HG03469 (cell line): ENCODE measurements at regions not wholly inside any gene's neighbourhood (a gene's known extent, or its start where the extent isn't known, plus 50 kb on each side); places are given as distances from the start of the nearest gene placed in this dataset.

Experiments
- ATAC-seq: cut with Tn5 transposase; IDR thresholded peaks from one replicate; pipeline ENCODE4 v1.9.1; 2021; ENCODE audit warnings: mild to moderate bottlenecking, moderate library complexity, moderate number of reproducible peaks; ENCODE audit not compliant: unreplicated experiment

DNA sequence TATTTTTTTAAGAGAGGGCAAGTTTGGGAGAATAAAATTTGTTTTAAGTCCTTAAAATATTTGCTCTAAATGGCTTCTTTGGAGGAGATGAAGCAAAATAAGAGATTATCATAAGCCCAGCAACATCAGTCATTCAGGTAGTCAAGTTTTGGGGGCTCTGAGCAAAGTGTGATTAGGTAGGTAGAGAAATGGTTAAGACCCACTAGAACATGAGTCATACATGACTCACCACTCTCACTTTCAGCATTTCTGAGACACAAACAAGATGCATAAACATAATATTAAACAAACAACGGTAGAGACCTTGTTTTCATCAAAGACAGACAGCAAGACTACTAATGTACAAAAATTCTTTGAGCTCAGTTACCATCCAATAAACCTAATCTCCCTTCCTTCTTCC is 272.2 kb downstream of the LMO4 start:
- no peak for ATAC-seq

DNA sequence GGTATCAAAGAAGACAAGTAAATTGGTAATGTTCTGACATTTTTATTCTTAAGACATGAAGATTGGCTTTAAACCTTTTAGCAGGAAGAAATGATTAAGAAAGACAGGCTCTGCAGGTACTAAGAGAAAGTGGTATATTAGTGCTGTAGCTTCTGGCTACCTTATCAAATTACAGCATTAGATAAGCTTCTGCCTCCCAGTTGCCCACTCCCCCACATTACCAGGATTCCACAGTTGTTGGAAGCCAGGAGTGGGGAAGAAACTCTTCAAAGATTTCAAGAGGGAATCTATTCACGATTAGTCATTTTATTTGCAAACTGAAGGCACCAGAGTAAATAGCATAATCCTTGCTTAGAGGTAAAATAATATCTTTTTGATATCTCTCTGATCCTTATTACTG is 274.9 kb downstream of the LMO4 start:
- no peak for ATAC-seq

DNA sequence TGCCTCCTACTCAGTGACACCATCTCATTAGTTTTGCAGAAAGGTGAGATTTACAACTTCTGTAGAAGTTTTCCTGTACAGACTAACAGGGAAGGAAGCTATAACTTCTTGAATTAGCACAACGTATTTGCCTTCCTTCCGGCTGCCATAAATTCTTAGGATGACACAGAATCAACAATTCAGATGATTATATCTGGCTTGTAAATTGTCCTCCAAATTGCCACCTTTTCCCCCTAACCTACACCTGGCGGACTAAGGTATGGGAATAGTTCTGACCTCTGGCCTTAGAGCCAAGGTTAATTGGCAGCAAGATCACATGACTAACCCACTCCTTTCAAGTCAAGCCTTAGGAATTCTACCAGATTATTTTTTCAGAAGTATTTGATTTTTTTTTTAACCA is 284.3 kb downstream of the LMO4 start:
- ATAC-seq: no peak

DNA sequence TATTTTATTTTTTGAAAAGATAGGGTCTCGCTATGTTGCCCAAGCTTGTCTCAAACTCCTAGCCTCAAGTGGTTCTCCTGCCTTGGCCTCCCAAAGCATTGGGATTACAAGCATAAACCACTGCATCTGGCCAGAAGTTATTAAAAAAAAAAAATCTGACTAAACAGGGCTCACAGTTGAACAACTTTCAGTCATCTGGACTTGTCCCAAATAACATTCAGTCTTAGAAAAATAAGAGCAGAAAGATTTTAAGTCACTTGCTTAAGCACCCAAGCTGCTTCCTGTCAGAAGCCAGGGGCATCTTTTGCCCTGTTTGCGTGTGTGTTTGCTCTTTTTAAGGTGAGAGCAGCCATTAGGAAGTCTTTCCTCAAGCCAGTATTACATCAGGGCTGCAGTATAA is 286.8 kb downstream of the LMO4 start:
- ATAC-seq: no peak

DNA sequence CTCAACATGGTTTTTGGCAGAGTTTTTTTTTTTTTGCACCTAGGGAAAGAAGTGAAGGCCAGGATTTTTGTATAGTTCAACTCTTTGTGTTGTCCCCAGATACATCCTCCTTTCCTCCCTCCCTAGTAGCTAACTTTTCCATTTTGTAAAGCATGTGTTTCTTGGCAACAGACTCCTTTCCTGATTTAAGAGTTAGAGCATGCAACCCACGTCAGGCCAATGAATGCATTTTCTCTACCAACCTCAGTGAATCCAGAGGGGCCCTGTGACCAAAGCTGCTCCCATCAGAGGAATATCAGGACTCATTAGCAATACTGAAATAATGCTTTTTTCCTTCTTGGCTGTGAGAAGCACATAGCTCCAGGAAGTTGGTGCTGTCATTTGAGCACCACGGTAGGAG is 287.2 kb downstream of the LMO4 start:
- no peak for ATAC-seq

DNA sequence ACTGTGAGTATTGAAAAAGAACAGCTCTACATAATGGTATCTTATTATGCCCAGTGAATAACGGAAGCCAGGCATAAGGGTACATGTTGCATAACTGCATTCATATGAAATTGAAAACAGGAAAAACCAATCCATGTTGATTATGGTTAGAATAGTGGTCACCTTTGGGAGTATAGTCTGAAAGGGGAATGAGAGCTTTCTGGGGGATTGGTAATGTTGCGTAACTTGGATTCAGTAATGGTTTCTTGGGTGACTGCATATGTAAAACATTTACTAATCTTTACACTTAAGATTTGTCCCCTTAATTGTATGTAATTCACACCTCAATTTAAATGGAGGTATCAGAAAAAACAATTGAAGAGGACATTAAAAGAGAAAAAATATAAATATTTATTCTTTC is 292.1 kb downstream of the LMO4 start:
- ATAC-seq: no peak

DNA sequence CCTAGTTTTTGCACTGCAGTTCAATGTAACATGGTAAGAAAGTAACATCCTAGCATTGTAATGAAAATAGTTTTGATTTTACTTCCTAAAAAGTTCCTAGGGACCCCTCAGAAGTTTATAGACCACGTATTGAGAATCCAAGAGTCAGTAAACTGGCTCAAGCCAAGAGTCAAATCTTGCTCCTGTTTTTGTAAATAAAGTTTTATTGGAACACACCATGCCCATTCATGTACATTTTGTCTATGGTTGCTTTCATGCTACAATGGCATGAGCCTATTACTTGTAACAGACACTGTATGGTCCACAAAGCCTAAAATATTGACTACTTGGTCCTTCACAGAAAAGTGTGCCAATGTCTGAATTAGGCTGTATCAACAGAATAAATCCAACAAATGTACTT is 301.0 kb downstream of the LMO4 start:
- no peak for ATAC-seq

DNA sequence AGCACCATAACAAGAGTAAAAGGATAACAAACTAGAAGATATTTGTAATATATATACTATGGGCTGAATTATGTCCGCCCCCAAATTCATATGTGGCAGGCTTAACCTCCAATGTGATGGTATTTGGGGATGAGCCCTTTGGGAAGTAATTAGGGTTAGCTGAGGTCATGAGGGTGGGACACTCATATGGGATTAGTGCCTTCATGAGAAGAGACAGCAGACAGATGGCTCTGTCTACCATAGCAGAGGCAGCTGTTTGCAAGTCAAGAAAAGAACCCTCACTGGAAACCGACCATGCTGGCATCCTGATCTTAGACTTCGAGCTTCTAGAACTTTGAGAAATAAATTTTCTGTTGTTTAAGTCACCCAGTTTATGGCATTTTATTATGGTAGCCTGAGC is 303.6 kb downstream of the LMO4 start:
- no peak for ATAC-seq

DNA sequence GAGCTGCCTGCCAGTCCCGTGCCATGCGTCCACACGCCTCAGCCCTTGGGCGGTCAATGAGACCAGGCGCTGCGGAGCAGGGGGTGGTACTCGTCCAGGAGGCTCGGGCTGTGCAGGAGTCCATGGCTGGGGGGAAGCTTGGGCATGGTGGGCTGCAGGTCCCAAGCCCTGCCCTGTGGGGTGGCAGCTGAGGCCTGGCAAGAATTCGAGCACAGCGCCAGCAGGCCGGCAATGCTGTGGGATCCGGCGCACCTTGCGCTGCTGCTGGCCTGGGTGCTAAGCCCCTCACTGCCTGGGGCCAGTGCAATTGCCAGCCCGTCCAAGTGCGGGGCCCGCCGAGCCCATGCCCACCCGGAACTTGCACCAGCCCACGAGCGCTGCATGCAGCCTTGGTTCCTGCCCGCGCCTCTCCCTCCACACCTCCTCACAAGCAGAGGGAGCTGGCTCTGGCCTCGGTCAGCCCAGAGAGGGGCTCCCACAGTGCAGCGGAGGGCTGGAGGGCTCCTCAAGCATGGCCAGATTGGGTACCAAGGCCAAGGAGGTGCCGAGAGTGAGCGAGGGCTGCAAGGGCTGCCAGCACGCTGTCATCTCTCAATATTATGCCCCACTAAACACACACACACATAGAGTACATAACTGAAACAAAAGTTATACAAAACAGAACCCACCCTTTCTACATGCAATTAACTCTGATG is 307.7 kb downstream of the LMO4 start:
- no peak for ATAC-seq

DNA sequence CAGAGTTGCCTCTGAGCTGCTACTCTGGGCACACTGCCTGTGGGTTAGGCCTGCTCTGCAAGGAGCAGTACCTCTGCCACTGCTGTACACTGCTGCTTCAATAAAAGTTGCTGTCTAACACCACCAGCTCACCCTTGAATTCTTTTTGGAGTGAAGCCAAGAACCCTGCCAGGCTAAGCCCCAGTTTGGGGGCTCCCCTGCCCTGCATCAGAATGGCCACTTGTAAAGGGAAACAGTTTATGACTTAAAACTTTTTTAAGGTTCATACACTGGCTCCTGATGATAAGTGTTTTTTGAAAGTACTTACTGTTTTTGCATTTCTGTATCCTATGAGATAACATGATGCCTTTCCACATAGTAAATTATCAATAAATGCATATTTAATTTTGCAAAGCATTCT is 310.0 kb downstream of the LMO4 start:
- no peak for ATAC-seq

DNA sequence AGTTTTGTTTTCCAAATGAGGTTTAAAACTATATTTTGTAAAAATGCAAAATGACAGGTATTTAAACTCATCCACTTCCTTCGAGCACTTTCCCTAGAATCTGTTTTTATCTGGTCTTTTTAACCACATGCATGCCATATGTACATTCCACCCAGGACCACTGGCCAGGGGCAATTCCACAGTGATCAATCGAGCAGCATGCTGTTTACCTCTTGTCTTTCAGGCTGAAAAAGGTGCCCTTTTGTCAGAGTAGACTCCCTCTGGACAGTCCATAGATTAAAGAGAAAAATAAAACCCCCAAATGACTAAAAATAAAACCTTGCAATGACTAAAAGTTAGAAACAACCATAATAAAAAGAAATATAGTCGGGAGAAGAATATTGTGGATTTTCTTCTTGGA is 313.3 kb downstream of the LMO4 start:
- ATAC-seq: no peak

DNA sequence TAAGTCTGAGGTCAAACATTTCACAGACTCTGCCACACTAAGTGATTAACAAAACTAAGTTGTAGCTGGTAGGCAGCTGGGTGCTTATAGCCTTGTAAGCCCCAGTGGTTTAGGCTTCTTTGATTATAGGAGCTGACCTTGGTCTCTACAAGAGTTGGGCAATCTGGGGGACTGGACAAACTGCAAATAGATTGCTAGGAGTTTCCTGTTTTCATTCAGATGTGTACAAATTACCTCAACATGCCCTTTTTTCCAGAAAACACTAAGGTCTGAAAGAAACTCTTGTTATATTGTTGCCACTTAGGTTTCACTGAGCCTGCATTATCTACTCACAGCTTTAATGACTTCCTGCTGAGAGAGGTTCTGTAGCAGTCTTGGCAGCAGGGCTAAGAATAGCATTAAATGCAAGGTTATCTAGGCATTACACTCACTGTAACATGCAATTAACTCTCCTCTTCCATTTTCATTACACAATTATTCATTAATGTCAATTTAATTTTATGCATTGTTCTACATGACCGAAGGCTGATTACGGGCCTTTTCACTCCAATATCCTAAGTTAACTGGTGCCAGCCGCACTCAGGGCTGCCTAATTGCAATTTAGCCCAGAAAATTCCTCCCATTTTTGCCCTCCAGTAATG is 314.0 kb downstream of the LMO4 start:
- no peak for ATAC-seq

DNA sequence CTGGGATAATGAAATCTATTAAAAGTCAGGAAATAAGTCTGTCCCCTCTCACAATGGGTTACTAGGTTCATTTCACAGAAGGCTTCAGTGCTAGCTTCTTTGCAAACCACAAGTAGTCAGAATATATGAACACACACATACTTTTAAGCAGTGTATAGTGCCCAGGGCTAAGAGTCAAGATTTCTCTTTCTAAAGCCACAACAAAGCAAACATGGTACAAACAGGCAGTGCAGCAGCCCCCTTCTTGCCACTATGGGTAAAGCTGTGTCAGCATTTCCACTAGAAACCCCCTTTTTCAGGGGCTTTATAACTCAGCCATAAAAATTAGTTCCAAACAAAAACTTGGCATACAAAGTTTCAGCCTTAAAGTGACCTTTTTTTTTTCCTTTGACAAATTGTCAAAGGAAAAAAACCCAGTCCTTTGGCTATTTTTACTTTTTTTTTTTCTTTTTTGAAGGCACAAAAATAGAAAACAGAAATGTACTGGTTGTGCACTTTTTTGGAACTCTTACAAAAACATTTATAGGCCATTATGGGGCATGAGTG is 315.4 kb downstream of the LMO4 start:
- no peak for ATAC-seq

DNA sequence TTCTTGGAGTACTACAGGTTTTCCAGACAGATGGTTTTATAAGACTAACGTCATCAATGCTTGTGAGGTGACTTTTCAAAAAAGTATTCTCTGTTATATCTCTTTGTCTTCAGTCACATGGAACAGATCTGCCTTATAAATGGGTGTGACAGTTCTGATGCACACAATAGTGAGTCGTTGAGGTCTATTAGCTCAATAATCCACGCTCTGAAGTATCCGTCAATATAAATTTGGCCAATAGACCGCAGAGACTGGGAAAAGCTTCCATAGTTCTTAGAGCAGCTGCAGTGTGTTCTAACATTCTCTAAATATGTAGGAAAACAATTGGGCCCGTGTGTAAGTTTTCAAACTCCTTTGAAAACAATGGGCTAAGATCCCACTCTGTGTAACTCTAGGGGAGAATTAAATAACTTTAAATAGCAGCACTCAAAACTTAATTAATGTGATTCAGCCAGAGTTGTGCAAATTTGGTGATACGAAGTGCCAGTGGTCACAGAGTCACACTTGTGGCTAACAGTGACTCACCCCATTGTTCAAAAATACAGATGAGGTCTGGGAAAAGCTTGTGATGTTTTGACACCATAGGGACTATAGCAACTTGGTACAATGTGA is 316.0 kb downstream of the LMO4 start:
- no peak for ATAC-seq

DNA sequence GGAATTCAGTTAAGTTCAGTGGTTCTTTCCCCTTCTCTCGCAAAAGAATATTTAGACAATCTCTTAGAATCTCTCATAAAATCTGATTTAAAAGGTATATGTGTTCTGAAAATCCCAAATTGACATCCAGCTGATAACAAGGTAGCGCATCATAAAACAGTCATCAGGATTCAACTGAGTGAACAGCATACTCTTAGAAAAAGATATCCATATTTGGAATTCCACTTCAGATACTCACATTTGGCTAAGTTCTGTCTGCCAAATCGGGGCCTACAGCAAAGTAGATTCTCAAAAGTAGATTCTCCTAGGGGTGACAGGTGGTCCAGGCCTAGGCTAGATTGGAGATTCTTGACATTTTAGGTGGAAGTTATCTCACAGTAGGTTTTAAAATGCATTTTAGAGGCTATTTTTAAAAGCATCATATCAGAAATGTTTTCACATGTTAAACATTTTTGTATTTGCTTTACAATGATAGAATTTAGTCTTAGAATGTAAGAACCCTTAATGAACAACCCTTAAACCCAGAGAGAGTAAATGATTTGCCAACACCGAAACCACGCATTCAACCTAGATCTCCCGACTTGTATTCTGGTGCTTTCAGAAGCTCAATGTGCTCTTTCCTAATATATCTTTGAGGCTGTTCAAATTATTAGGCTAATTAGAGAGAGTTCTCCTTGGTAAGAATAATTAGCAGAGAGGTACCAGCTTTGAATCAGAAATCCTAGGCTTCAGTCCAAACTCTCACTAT is 318.9 kb downstream of the LMO4 start:
- ATAC-seq: no peak

DNA sequence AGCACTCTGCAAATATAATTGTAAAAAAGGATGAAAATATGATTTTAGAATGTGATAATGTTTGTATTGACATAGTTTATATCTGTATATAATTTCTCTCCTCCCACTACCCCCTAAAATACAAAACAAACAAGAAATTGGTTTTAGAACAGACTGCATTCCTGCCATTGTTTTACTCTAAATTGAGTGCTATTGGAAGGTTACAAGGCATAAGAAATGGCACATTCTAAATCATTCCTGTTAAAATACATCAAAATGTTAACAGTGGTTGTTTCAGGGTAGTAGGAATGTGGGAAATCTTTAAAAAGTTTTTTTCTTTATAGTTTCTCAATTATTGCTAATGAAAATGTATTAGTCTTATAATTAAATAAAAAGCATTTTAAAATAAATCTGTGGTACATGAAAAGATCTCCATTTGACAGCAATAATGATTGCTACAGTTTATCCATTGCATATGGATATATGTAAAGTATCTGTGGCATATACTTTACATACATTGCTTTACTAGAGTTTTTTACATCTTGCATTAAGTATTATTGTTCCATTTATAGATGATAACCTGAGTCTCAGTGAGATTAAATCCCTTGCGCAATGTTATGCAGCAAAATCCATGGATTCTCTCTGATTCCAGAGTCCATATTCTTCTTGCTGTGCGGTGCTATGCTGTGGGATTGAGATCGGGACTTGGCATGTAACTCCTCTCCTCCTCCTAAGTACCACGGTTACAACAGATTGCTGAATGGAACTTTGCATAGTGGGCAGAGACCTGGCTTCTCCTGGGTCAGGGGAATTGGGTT is 319.8 kb downstream of the LMO4 start:
- ATAC-seq: no peak

DNA sequence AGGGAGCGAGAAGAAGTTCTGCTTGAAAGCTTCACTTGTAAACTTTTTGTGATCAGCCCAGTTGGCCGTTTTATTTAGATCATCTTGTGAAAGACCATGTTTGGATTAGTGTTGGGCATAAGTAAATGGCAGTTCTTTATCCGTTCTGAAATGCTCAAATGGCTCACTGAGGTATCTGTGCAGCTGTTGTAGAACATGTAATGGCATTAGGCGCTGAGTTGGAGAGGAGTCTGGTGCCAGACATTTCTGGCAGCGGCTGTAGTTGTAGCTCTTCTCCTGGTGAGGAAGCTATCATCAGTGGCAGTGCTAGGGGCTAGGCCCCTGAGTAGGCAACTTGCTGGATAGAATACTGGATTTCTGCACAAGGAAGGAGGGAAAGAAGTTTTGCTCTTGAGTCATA is 321.6 kb downstream of the LMO4 start:
- no peak for ATAC-seq

DNA sequence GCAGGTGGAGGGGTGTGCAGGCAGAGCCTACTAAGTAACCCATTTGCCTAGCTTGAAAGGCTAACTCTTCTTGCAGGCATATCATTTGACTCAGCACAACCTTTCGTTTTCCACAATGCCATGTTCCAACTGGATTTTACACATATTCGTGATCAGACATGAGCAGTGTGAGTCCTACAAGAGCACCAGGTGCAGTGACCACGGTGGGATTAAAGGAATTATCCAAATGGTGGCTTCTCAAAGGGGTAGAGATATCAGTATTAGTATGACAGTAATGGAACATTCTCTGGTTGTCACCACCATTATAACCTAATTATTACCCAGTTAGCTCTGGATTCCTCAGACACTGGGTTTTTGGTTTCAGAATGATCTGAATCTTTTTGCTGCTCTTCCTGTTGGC is 323.5 kb downstream of the LMO4 start:
- no peak for ATAC-seq

DNA sequence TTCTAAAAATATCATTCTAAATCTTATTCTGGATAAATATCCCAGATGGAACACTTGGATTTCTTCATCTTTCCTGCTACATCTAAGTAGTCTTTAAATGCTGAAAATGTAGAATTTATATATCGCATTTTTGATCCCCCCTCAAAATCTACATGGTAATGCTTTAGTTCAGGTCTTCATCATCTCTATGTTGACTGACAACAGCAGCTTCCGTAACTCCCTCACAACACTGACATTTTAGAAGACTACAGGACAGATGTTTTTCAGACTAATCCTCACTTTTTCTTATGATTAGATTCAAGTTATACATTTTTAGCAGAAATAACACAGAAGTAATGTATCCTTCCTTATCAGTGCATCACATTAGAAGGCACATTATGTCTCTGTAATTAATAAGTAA is 336.5 kb downstream of the LMO4 start:
- no peak for ATAC-seq

DNA sequence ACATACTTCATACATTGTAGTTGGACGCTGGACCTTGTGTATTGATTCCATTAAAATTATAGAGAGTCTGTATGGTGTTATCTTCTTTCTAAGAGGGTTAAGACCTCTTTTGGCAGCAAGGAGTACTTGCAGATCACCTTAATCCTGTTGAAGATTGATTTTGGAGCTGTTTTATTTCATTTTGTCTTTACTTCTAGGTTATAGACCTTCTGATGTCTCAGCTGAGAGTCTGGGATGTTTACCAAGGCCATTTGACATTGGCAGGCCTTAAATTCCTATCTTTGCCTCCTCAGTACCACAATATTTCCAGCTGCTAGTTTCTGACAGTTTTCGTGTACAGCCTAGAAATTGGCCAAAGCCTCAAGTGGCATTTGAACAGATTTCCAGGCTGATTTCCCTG is 338.0 kb downstream of the LMO4 start:
- ATAC-seq: no peak

DNA sequence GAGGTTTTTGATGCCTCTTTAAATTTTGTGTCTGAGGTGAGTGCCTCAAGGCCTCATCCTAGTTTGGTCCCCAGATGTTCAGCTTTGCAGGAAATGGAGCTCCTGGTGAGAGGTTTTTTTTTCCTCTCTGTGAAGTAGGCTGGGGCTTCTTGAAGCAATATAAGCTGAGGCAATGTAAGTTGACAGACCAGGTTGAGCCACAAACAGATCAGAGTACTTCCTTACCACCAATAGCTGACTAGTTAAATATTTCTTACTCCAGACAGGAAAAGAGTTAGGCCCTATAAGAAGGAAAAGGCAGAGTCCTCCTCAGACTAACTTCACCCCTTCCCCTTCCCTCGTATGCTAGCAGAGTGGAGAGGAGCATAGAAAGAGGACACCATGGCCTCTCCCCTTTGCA is 341.0 kb downstream of the LMO4 start:
- ATAC-seq: no peak
